Retina (tissue), 1 donor: ENCODE measurements at regions not wholly inside any gene's neighbourhood (a gene's known extent, or its start where the extent isn't known, plus 50 kb on each side); places are given as distances from the start of the nearest gene placed in this dataset.

Experiments
- DNase-seq: peaks from one replicate; pipeline ENCODE4 v3.0.0-alpha.2; 2016

DNA sequence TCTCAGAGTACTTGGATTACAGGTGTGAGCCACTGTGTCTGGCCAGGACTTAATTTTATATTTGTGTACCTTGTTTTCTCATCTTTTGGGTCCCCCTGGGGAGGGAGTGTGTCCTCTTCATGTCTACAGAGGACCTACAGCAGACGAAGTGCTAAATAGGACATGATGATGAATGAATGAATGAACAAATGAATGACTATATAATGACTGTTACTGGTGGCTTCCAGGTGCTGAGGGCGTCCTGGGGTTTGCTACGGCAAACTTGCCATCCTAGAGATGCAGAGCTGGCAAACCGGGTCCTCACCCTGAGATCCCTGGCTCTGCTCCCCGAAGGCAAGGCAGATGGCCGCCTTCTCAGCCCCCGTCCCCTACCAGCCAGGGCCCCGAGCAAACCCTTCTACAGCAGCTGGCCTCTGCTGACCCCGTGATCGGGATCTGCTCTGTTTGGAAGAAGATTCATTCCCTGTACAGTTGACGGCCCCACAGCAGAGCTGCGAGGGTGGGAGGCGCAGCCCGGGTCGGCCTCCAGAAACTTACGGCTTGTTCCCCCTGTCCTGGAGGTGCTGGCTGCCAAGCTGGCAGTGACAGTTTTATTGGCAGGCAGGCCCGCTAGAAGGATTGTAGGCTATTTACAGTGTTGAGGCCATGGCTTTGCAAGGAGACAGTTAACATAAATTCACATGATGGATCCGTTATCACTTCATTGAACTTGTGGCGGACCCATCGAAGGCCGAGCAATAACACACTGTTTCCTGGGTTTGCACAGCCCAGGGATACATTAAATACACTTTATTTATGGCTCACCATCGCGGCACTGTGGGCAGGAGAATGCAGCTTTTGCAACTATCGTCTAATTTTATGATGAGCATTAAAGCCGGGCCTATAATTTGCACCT is 197.7 kb upstream of the GSE1 start:
- peak; percentile 59 for DNase-seq

DNA sequence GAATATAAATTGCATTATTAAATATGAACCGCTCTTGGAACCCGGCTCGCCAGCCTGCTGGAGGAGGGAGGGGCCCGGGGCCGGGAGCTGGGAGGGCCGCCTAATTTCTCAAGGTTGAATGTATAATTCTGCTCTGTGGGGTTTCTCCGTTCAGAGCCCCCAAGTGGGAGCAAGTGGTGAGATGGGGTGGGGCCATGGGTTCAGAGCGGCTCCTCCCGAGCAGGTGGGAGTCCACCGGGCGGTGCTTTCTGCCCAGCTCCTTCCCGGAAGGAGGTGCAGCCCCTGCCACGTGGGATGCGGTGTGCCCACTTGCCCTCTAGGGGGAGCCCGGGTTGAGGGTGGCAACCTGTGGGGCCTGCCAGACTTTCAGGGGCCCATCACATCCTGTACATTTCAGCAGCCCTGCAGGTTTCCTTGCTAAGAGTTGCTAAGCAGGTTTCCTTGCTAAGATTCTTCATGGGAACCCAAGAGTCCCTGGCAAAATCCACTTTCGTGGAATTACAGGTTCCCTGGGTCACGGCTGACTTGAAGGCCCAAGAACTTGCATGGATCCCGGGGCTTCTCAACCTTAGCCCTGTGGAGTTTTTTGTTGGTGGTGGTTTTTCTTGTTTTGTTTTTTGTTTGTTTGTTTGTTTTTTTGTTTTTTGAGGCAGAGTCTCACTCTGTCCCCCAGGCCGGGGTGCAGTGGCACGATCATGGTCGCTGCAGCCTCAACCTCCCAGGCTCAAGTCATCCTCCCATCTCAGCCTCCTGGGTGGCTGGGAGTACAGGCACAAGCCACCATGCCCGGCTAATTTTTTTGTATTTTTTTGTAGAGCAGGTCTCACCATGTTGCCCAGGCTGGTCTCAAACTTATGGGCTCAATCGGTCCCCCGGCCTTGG is 196.7 kb upstream of the GSE1 start:
- no peak for DNase-seq

DNA sequence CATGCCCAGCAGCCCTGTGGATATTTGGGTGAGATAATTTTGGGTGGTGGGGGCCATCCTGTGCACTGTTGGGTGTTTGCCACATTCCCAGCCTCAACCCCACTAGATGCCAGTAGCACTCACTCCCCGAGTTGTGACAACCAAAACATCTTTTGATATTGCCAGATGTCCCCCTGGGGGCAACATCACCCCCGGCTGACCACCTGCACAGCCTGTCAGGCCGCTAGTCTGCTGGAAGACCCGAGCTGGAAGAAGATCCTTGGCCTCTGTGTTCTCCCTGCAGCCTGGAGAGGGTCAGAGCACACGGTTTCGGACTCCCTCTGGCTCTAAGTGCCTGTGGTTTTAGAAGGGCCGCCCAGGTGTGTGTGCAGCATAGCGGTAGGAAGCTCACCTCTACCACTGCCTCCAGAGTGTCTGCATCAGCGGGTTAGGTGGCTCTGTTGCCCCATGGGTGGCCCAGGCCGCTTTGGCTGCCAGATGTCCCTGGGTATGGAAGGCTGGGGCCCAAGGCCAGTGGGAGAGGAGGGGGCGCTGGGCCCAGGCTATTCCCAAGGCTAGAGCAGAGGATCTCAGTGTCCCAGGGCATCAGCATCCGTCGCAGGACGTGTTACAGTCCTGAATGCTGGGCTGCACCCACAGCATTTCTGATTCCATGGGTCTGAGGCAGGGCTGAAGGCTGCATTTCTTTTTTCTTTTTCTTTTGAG is 195.8 kb upstream of the GSE1 start:
- no peak for DNase-seq

DNA sequence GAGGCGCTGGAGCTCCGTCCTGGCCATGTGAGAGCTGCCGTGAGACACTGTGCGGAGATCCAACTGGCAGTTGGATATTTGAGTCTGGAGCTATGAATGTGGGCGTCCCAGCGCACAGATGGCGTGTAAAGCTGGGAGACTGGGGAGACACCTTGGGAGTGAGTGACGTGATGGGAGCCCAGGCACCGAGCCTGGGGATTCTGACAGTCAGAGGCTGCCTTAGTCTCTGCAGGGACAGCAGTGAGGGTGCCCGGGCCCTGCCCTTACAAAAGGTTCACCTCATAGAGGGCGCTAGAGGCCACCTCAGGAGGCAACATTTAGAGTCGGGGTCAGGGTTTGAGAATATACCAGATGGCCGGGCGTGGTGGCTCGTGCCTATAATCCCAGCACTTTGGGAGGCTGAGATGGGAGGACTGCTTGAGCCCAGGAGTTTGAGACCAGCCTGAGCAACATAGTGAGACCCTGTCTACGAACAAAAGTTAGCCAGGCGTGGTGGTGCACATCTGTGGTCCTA is 194.1 kb upstream of the GSE1 start:
- DNase-seq = no peak

DNA sequence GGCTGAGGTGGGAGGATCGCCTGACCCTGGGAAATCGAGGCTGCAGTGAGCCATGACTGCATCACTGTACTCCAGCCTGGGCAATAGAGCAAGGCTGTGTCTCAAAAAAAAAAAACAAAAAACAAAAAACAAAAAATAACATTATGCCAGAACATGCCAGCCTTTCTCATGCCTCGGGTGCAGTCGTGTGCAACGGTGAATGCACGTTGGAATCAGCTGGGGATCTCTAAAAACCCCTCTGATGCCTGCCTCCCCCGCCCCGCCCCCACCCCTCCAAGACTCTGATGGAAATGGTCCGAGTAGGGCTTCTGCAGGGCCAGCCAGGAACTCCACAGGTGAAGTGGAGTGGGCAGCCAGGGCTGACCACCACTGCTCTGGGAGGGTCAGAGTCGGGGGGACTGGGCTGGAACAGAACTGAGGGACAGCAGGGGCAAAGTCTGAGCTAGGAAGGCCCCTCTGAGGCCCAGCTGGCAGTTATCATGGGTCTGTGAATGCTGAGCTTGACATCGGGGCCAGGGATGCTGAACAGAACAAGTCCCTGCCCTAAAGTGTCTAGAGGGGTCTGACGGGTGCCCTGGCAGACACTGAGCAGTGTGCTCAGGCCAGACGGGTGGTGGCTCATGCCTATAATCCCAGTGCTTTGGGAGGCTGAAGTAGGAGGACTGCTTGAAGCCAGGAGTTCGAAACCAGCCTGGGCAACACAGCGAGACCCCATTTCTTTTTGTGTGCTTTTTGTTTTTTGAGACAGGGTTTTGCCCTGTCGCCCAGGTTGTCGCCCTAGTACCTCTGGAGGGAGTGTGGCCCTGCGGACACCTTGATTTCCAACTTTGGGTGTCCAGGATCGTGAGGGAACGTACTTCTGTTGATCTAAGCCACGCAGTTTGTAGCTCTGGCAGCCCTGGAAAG is 193.4 kb upstream of the GSE1 start:
- no peak for DNase-seq

DNA sequence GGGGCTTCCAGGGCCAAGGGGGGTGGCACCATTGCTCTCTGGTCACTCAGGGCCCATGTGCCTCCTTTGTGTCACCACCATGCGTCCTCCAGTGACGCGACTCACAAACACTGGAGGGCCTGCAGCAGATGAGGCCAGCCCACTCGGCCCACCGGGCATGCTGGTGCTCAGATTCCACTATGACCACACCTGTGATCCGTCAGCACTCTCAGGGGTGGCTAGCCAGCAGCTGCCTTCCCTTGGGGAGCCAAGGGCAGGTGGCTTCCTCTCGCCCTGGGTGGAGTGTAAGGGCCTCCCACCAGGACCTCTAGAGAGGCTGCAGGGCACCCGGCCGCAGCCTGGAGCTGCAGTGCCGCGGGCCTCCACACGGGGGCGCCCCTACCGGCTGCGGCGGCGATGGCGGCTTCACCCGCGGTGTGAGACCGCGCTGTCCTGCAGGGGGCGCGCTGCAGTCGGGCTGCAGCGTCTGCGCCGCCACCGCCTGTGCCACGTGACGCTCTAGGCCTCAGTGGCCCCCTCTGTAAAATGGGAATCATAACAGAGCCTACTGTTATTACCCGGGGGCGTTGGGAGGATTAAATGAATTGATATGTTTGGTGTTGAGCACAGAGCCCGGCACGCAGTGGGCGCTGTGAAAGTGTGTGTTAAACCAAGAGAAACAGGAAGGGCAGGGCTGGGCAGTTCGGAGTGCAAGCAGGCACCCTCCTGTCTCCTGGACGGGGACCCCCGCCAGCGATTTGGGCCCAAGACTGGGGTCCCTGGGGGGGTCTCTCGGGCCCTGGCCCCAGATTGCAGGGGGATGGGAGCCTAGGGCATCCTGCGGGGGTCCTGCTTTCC is 192.4 kb upstream of the GSE1 start:
- DNase-seq = peak; percentile 83

DNA sequence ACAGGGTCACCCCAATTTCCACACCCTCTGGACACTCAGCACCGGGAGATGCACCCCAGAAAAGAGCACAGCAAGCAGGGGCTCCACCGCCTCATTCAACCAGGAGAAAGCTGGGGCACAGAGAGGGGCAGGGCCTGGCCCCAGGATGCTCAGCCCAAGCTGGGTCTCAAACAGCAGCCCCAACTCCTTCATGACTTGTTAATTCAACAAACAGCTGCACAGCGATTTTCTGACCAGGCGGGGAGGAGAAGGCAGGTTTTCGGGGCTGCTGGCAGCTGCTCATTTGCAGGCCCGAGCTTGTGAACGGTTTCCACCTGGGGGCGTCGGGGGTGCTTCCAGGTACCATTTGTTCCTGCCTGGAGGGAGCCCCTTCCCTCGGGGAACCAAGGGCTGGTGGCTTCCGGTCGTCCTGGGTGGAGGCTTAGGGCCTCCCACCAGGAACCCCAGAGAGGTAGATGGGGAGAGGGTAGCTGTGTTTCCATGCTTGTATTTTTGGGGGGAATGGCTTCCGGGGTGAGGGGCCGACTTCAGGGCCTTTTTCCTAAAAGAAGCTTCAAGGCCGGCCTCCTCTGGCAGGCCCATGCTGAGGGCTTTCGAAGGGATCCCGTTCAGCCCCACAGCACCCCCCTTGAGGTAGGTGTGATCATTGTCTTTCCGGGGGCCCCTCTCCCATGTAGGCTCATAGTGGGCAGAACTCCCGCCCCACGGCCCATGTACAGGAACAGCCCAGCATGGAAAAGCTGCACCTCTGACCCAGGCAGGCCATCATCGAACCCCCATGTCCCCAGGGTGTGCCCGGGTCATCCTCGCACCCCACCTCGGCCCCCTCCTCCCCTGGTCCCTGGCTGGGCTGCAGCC is 191.6 kb upstream of the GSE1 start:
- no peak for DNase-seq

DNA sequence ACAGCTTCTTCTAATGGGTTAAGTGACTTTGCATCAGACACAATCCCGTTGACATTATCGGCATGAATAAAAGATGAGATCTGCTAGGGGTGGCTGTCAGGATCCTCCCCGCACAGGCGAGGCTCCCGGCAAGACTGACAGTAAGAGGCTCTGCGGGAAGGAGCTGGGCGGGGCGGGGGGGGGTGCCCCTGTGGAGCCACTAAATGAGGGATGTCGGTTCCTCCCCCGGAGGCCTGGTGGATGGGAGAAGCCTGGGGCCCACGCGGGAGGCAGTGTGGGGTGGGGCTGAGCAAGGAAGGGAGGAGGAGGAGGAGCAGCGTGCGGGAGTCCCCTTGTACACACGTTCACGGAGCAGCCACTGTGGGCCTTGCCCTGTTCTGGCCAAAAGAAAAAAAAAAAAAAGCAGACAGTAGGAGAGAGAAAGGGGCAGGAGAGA is 190.9 kb upstream of the GSE1 start:
- DNase-seq = peak; percentile 81

DNA sequence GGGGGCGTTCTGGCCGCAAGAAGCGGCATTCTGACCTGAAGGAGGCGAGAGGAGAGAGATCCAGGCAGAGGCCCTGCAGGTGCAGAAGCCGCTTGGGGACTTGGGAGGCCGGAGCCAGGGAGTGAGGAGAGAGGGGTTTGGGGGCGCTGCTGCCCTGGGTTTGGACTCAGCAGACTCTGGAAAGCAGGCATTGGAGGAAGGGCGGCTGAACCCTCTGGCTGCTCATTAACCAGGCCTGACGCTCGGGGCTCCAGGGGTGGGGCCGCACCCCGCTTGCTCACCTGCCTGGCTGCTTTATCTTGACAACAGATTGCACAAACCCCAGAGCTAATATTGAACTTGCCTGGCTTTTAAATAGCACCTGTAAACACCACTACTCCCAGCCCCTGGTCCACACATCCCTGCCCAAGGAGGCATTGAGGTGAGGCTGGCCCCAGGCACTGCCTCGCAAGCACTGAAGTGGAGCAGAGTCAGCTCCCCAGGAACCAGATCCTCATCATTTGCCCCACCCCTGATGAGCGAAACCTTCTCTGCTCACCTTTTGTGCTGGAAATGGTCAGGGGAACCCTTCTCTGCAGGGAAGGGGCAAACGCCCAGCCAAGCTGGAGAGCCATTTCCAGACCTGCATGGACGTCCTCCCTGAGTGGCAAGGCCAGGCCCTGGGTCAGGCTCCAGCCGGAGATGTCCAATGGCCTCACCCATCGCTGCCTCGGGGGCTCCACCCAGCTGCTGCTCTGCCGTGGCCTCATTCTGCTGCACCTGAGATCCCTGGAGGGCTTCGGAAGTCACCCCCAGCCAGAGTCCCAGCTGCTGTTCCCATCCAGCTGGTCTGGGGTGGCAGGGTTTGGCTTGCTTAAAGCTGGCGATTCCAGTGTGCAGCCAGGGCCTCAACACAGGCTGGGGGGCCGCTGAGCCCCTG is 190.2 kb upstream of the GSE1 start:
- DNase-seq = no peak

DNA sequence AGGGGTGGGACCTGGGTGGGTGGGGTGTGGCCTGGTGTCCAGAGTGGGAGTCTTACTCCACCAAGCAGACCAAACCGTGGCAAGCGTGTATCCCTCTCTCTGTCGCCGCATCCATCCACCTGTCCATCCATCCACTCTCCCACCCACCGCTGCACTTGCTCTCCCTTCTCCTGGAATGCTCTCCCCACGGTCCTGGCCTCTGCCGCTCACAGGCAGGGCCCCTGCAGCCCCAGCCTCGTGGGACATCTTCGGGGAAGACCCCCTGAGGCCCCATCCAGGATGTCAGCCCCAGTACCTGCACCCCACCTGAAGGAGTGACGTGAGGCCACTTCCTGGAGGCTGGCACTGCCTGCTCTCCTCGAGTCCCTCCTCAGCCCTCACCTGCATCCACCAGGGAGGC is 189.5 kb upstream of the GSE1 start:
- DNase-seq = no peak

DNA sequence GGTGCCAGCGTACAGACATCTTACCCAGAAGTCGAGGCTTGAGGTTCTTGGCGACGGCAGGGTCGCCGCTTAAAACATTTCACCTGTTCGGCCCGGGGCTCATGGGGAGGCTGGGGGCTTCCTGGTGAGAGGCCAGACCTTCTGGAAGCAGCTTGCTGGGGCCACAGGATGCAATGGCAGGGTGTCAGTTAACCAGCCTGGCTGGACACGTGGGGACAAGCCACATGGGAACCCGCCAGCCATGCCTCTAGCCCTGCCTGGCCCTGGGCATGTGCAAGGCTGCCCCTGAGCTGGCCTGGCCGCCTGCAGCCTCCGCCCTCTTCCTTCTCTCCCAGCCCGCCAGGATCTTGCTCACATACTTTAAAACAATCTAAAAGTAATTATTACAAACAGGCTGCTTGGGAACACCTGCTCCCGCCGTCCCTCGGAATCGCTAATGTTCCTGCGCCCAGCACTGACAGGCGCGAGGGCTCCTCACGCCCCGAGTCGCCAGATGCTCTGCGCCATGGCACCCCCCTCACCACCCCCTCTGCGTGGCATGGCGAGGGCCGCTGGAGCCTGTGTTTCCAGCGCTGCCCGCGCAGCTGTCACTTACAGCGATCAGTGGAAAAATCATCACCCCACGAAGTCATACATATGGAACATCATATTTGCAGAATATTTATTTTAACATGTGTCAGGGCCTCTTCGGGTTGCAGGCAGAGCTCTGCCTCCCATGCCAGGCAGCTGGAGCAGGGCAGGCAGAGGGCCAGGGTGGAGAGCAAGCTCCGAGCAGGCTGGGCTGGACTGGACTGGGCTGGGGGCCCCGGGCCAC is 188.7 kb upstream of the GSE1 start:
- DNase-seq = peak; percentile 66

DNA sequence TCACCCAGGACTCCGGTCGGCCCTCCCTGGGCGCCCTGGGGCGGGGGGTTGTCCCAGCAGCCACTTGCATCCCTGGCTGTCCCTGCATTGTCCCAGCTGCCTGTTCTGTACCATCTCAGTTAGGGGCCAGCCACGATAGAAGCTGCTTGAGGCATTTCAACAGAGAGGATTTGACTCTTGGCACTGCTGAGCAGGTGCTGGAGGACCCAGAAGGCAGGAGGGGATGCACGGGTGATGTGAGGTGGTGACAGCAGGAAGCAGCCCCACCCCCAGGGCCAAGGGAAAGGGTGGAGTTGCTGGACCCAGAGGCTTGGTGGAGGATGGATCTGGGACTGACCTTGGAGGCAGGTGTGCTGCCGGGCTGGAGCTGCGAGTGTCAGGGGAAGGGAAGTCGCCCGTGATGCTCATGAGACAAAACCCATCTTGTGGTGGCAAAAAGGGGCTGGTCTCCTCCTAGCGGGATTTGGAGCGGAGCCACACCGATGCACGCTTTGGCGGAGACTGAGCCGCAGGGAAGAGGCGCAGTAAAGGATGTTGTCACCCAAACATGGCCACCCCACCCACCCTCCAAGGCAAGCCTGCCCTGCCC is 188.0 kb upstream of the GSE1 start:
- DNase-seq = peak; percentile 66

DNA sequence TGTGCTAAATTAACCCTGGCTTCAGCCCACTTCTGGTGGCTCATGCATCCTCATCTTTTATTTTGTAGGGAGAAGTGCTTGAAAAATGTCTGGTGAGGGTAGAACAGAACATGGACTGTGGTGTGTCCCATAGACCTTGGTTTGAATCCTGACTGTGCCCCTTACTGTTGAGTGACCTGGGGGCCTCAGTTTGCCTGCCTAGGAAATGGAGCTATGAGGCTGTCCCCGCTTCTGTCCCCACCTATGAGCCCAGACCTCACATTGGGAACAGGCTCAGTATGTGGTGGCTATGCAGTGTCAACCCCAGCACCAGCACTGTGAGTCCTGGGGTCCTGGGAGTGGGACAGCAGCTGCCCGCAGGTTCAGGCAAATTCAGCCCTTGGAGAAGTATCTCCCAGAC is 186.3 kb upstream of the GSE1 start:
- DNase-seq = no peak

DNA sequence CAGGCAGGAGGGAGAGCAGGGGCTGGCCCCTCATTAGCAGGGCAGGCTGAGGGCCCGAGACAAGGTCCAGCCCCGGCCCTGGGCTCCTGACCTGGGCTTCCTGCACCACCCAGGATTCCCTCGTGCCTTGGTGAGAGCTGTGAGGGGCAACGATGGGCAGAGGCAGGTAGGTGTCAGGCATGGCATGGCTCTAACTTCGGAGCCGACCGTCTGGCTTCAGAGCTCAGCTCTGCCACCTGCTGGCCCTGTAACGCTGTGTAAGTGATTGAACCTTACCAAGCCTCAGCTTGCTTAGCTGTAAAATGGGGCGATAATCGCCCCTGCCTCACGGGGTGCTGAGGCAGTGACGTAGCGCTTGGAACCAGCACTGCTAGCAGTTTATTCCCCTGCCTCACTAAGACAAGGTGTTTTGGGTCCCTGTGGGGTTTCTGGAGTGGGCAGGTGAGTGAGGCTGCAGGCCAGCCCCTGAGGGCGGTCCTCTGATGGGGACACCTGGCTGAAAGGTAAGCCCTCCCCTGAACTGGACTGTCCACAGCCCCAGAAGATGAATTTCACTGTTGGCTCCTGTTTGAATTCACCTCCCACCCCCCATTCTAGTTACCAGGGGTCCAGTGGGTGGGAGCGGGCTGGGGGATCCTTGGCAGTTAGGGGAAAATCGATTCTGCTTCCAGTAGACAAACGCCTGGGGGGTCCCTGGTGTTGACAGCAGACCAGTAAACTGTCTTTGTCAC is 184.8 kb upstream of the GSE1 start:
- peak; percentile 32 for DNase-seq

DNA sequence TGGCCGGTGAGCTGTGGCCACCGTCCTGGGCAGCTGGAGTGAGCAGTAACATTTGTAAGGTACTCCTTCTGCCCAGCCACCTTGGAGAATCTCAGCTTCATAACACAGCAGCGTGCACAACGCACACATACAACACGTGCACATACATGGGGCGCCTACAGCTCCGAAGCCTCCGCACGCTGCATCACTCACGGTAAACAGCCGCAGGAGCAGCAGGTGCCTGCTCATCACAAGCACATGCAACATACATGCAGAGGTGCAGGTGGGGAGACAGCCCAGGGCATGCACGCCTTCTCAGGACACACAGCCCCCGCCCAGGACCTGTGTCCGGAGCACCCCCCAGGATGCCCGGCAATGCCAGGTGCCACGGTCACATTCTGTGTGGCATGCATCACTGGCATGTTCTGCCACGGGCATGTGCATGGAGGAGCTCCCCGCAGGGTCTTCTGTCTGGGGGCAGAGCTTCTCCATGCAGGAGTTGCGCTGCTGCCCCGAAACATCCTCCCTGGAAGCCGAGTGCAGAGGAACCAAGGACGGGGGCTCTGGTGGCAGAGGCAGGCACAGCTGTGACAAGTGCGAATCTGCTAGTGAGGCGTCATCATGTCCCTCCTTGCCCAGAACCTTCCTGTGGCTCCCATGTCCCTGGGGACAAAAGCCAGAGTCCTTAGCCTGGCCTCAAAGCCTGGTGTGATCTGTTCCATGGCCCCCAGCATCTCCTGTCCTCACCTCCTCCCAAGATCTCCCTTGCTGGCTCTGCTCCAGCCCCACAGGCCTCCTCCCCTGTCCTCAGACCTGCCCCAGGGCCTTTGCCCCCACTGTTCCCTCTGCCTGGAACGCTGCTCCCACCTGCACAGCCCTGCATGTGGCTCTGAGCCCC is 184.0 kb upstream of the GSE1 start:
- DNase-seq = peak; percentile 2
